DOHH2 (cell line): ENCODE measurements at regions not wholly inside any gene's neighbourhood (a gene's known extent, or its start where the extent isn't known, plus 50 kb on each side); places are given as distances from the start of the nearest gene placed in this dataset.

Experiments
- H3F3A ChIP-seq: fragments of 200-600 bp; sonication (generic), shearing (Covaris generic); 2 replicates; pipeline ENCODE4 v1.6.0; 2016; ENCODE audit warnings: antibody characterized with exemption, mild to moderate bottlenecking; ENCODE audit not compliant: control insufficient read depth, insufficient read depth
- H3K27ac ChIP-seq: fragments of 200-600 bp; sonication (generic); 2 replicates; pipeline ENCODE4 v1.5.1; 2014; ENCODE audit warnings: low read depth, mild to moderate bottlenecking, low read length, moderate library complexity
- H3K27me3 ChIP-seq: fragments of 200-600 bp; sonication (generic); 2 replicates; pipeline ENCODE4 v1.6.1; 2014; ENCODE audit warnings: mild to moderate bottlenecking, low read length, mixed read lengths; ENCODE audit not compliant: control insufficient read depth
- H3K36me3 ChIP-seq: fragments of 200-600 bp; sonication (generic); 2 replicates; pipeline ENCODE4 v1.6.1; 2014; ENCODE audit warnings: mild to moderate bottlenecking, low read length, moderate library complexity, mixed read lengths; ENCODE audit not compliant: control insufficient read depth
- H3K4me1 ChIP-seq: fragments of 200-600 bp; sonication (generic); 2 replicates; pipeline ENCODE4 v1.6.1; 2014; ENCODE audit warnings: mild to moderate bottlenecking, low read length, mixed read lengths; ENCODE audit not compliant: control insufficient read depth
- H3K4me2 ChIP-seq: fragments of 200-600 bp; sonication (generic); 2 replicates; pipeline ENCODE4 v1.6.0; 2014; ENCODE audit warnings: mild to moderate bottlenecking, low read length, moderate library complexity
- H3K4me3 ChIP-seq: fragments of 200-600 bp; sonication (generic); 2 replicates; pipeline ENCODE4 v1.5.1; 2014; ENCODE audit warnings: mild to moderate bottlenecking, low read length, mixed read lengths
- H3K79me2 ChIP-seq: fragments of 200-600 bp; sonication (generic); 2 replicates; pipeline ENCODE4 v1.6.1; 2014; ENCODE audit warnings: mild to moderate bottlenecking, low read length, mixed read lengths; ENCODE audit not compliant: control insufficient read depth
- H3K9me2 ChIP-seq: fragments of 200-600 bp; sonication (generic); replicated peaks from 2 replicates; pipeline ENCODE4 v1.6.1; 2014; ENCODE audit warnings: mild to moderate bottlenecking, low read length, mixed read lengths; ENCODE audit not compliant: control insufficient read depth
- H3K9me3 ChIP-seq: fragments of 200-600 bp; sonication (generic); 2 replicates; pipeline ENCODE4 v1.6.1; 2014; ENCODE audit warnings: antibody characterized with exemption, low read length, mixed read lengths; ENCODE audit not compliant: control insufficient read depth, insufficient read depth
- H4K20me1 ChIP-seq: fragments of 200-600 bp; sonication (generic); 2 replicates; pipeline ENCODE4 v1.6.0; 2014; ENCODE audit warnings: low read depth, mild to moderate bottlenecking, antibody characterized with exemption, low read length, moderate library complexity; ENCODE audit not compliant: control insufficient read depth, insufficient read depth
- EZH2phosphoT487 ChIP-seq: fragments of 200-600 bp; sonication (generic); IDR thresholded peaks from 2 replicates; pipeline ENCODE4 v1.6.1; 2017; ENCODE audit warnings: borderline replicate concordance, mild to moderate bottlenecking, antibody characterized with exemption, low read length, moderate library complexity, mixed read lengths
- TF ChIP-seq, protein P1 (sequence below): fragments of 200-600 bp; sonication (generic); IDR thresholded peaks from one replicate; pipeline ENCODE4 v1.5.1; 2014; ENCODE audit warnings: antibody characterized with exemption, mild to moderate bottlenecking, low read depth, low read length; ENCODE audit not compliant: poor library complexity, severe bottlenecking

DNA sequence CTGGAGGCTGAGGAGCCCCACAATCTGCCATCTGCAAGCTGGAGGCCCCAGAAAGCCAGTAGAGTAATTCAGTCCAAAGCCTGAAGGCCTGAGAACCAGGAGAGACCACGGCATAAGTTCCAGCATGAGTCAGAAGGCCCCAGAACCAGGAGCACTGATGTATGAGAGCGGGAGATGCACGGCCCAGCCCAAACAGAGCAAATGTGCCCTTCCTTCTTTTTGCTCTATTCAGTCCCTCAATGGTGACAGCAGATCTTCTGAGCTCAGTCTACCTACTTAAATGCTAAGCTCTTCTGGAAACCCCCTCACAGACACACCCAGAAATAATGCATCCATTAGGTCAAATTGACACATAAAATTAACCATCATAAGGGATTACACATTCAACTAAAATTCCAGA lies 277.6 kb downstream of the ATPSCKMT start:
- Histone ChIP-seq H3K9me3 (no peaks in the 10 kb centered on the region), H3K27ac (no peak overlapping the region), H3K9me2 (no peaks in the 10 kb centered on the region)

DNA sequence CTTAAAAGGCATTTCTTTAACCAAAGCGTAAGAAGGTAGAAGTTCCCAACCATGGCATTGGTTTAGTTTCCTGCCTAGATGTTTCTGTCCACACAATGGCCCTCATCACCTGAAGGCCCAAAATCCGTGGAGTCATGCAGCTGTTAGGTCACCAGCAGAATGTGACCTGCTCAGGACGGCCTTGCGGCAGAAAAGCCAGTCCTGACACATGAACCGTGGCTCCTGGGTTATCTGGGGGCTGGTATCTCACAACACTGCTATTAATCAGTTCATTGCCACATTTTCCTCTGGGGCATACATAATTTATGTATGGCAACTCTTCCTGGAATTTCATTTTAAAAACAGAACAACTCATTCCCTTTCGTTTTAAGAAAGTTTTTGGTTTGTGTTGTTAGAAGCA lies 278.4 kb downstream of the ATPSCKMT start:
- Histone ChIP-seq H3F3A (no peaks in the 10 kb centered on the region), H3K4me3 (no peak overlapping the region), H3K4me1 (no peaks in the 10 kb centered on the region), H3K36me3 (no peaks in the 10 kb centered on the region), H3K79me2 (no peaks in the 10 kb centered on the region), H3K4me2 (no peak overlapping the region), H3K9me2 (no peaks in the 10 kb centered on the region), H4K20me1 (no peaks in the 10 kb centered on the region), H3K27ac (no peak overlapping the region), H3K9me3 (no peaks in the 10 kb centered on the region), H3K27me3 (no peaks in the 10 kb centered on the region)
- TF ChIP-seq EZH2phosphoT487, result no peak
- TF ChIP-seq, protein P1, sequence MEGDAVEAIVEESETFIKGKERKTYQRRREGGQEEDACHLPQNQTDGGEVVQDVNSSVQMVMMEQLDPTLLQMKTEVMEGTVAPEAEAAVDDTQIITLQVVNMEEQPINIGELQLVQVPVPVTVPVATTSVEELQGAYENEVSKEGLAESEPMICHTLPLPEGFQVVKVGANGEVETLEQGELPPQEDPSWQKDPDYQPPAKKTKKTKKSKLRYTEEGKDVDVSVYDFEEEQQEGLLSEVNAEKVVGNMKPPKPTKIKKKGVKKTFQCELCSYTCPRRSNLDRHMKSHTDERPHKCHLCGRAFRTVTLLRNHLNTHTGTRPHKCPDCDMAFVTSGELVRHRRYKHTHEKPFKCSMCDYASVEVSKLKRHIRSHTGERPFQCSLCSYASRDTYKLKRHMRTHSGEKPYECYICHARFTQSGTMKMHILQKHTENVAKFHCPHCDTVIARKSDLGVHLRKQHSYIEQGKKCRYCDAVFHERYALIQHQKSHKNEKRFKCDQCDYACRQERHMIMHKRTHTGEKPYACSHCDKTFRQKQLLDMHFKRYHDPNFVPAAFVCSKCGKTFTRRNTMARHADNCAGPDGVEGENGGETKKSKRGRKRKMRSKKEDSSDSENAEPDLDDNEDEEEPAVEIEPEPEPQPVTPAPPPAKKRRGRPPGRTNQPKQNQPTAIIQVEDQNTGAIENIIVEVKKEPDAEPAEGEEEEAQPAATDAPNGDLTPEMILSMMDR, result no peak

More for the DNA sequence above, 277.6 kb downstream of the ATPSCKMT start:
- no peaks in the 10 kb centered on the region for H3K36me3 ChIP-seq
- no peaks in the 10 kb centered on the region for H3F3A ChIP-seq
- no peaks in the 10 kb centered on the region for H4K20me1 ChIP-seq
- H3K27me3 ChIP-seq, result no peaks in the 10 kb centered on the region
- no peak overlapping the region for H3K4me3 ChIP-seq
- TF ChIP-seq, protein P1, result no peak
- TF ChIP-seq EZH2phosphoT487, result no peak
- no peak overlapping the region for H3K4me2 ChIP-seq
- H3K4me1 ChIP-seq, result no peaks in the 10 kb centered on the region
- H3K79me2 ChIP-seq, result no peaks in the 10 kb centered on the region

DNA sequence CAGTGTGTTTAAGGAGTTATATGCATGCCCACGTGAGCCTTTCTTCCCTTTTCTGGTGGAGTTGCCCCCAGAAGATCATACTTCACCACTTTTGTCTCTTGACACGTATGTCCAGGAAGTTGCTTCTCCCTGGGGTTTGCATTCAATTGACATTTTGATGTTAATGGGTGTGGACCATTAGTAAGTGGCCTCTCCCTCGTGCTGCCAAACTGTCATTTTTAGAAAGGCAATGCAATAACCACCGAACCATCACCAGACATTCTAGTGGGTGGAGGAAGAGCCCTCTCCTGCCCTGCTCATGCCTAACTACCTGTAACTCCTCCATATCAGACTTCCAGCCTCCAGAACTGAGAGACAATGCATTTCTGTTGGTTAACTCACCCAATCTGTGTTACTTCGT lies 290.8 kb downstream of the ATPSCKMT start:
- H3K79me2 ChIP-seq, result no peaks in the 10 kb centered on the region
- no peaks in the 10 kb centered on the region; the same call in 1 of the 2 replicates for H3K9me3 ChIP-seq
- H3K36me3 ChIP-seq, result no peaks in the 10 kb centered on the region
- no peak overlapping the region for H3K27ac ChIP-seq
- no peaks in the 10 kb centered on the region for H3K4me1 ChIP-seq
- H3K4me2 ChIP-seq, result no peak overlapping the region
- no peaks in the 10 kb centered on the region for H3K27me3 ChIP-seq
- no peak overlapping the region for H3K4me3 ChIP-seq
- no peaks in the 10 kb centered on the region for H3F3A ChIP-seq
- H4K20me1 ChIP-seq, result no peaks in the 10 kb centered on the region
- TF ChIP-seq EZH2phosphoT487, result no peak
- TF ChIP-seq, protein P1, result no peak
- H3K9me2 ChIP-seq, result no peaks in the 10 kb centered on the region

DNA sequence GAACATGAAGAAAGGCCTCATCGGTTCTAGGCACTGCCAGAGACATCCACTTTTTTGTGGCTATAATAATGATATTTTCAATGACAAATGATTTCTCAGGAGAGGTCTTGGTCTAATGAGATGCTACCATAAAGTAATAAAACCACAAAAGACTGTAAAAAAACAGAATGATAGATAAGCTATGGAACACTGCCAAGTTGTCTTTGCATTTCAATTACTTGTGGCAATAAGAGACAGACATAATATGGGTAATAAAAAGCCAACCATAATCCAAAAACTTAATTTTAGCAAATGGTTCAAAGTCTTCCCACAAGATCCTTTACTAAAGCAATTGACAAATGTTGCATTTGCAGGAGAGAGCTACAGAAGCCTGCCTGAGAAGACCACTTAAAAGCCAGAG lies 292.5 kb downstream of the ATPSCKMT start:
- Histone ChIP-seq H3K36me3 (no peaks in the 10 kb centered on the region), H3K79me2 (no peaks in the 10 kb centered on the region), H3K9me3 (no peaks in the 10 kb centered on the region; the same call in 1 of the 2 replicates), H3K27me3 (no peaks in the 10 kb centered on the region), H4K20me1 (no peaks in the 10 kb centered on the region), H3F3A (no peaks in the 10 kb centered on the region), H3K4me3 (no peak overlapping the region), H3K9me2 (no peaks in the 10 kb centered on the region), H3K27ac (no peak overlapping the region), H3K4me1 (no peaks in the 10 kb centered on the region), H3K4me2 (no peak overlapping the region)
- TF ChIP-seq, protein P1, result no peak
- TF ChIP-seq EZH2phosphoT487, result no peak
